Activated CD8-positive, alpha-beta memory T cell treated with anti-CD3 and anti-CD28 coated beads, Interleukin-2, amount 50 U/mL, for 1 hour (primary cell): ENCODE measurements at regions not wholly inside any gene's neighbourhood (a gene's known extent, or its start where the extent isn't known, plus 50 kb on each side); places are given as distances from the start of the nearest gene placed in this dataset.

Experiments
- DNase-seq: peaks from one replicate; pipeline ENCODE4 v3.0.0-alpha.2; 2020; ENCODE audit errors: extremely low read depth

GRCh38 chr6:137758661-137759060 lies 108.4 kb upstream of the TNFAIP3 start:
- DNase-seq: no peak

GRCh38 chr6:137759624-137760023 lies 107.4 kb upstream of the TNFAIP3 start:
- no peak for DNase-seq

- no peak for DNase-seq
These were observed 106.0 kb upstream of the TNFAIP3 start for GRCh38 chr6:137761072-137761471.

- no peak for DNase-seq
These were observed 105.6 kb upstream of the TNFAIP3 start for GRCh38 chr6:137761487-137761886.

GRCh38 chr6:137762168-137763090 lies 104.6 kb upstream of the TNFAIP3 start:
- no peak for DNase-seq

- no peak for DNase-seq
These were observed 103.6 kb upstream of the TNFAIP3 start for GRCh38 chr6:137763436-137763835.

GRCh38 chr6:137763886-137764285 lies 103.2 kb upstream of the TNFAIP3 start:
- no peak for DNase-seq

GRCh38 chr6:137764464-137764863 lies 102.6 kb upstream of the TNFAIP3 start:
- no peak for DNase-seq

GRCh38 chr6:137765059-137765458 lies 102.0 kb upstream of the TNFAIP3 start:
- no peak for DNase-seq

- no peak for DNase-seq
These were observed 100.3 kb upstream of the TNFAIP3 start for GRCh38 chr6:137766596-137767370.

GRCh38 chr6:137767465-137767864 lies 99.6 kb upstream of the TNFAIP3 start:
- no peak for DNase-seq

- DNase-seq: no peak
These were observed 99.0 kb upstream of the TNFAIP3 start for GRCh38 chr6:137767911-137768690.

GRCh38 chr6:137768935-137769334 lies 98.1 kb upstream of the TNFAIP3 start:
- no peak for DNase-seq

- DNase-seq: no peak
These were observed 97.2 kb upstream of the TNFAIP3 start for GRCh38 chr6:137769797-137770362.

- DNase-seq: no peak
These were observed 94.4 kb upstream of the TNFAIP3 start for GRCh38 chr6:137772541-137773250.

- no peak for DNase-seq
These were observed 91.8 kb upstream of the TNFAIP3 start for GRCh38 chr6:137775227-137775626.

GRCh38 chr6:137775720-137776119 lies 91.3 kb upstream of the TNFAIP3 start:
- no peak for DNase-seq

GRCh38 chr6:137776256-137776655 lies 90.8 kb upstream of the TNFAIP3 start:
- DNase-seq: no peak

- DNase-seq: no peak
These were observed 90.0 kb upstream of the TNFAIP3 start for GRCh38 chr6:137776786-137777686.

- DNase-seq: no peak
These were observed 89.4 kb upstream of the TNFAIP3 start for GRCh38 chr6:137777687-137778075.
